Muscle of back (tissue), 3 donors: ENCODE measurements at regions not wholly inside any gene's neighbourhood (a gene's known extent, or its start where the extent isn't known, plus 50 kb on each side); places are given as distances from the start of the nearest gene placed in this dataset.
"Not testable (repeated sequence)": the region's sequence is repeated elsewhere in the genome, so short reads cannot be mapped to it uniquely, and the experiment has no call there.

Experiments
- DNase-seq, 3 donors: peaks; one replicate each; pipeline versions ENCODE4 v3.0.0 to v3.0.0-alpha.2; 2013

GRCh38 chr6:115811541-115811940 lies 249.2 kb downstream of the FRK start:
- DNase-seq, result no peak

GRCh38 chr6:115798229-115798628 lies 262.5 kb downstream of the FRK start:
- no peak for DNase-seq

DNA sequence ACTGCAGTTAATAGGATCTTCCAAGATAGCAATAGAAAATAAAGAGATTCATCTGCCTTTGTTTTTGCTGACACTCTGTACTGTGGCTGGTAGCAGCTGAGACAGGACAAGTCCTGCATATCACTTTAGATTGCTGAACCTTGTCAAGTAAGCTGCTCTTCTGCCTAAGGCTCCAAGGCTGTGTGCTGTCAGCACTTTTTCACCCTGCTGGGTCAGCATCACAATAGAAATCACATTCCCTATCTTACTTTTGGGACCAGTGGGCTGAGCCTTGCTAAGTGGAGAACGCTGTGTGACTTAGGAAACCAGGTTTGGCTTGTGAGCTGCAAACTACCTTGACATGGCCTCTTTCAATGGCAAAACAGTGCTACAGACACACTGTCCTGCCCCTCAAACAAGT lies 263.9 kb downstream of the FRK start:
- DNase-seq, result no peak

DNA sequence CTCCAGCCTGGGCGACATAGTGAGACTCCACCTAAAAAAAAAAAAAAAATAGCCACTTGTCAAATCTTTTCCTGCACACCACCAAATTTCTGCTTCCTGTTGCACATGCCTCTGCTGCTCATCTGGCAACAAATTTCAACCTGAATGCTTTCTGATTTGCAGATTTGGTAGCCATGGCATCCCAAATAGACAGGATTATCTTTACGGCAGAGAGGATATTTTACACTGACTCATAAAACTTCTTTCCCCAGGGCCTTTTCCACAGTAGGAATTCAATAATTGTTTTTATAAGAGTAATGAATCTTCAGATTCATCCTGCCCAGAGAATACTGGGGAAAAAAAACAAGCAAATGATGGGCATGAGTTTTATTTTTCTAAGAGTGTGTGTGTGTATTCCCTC lies 264.6 kb downstream of the FRK start:
- no peak for DNase-seq

- DNase-seq, result peak in 1 of 3 donors; percentile 16
These were observed 277.2 kb downstream of the FRK start for GRCh38 chr6:115783402-115784061.

GRCh38 chr6:115782612-115783011 lies 278.1 kb downstream of the FRK start:
- no peak for DNase-seq

- no peak for DNase-seq
These were observed 286.9 kb downstream of the FRK start for GRCh38 chr6:115773741-115774140.

DNA sequence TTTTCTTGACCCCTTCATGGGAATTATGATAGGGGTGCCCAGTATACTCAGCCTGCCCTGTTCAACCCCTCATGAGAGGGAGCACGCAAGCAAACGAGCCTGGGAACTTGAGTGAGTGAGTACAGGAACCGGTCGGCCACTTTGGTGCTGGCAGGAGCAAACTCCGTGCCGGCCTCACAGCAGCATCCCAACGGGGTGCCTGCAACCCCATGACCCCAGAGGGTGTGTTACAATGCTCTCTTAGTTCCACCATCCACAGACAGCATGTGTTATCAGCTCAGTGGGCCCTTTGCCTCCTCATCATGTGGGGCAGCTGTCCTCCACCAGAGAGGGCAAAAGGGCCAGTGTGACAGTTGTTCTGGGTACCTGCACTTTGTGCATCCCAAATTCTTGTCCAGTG lies 289.8 kb downstream of the FRK start:
- DNase-seq, result no peak

DNA sequence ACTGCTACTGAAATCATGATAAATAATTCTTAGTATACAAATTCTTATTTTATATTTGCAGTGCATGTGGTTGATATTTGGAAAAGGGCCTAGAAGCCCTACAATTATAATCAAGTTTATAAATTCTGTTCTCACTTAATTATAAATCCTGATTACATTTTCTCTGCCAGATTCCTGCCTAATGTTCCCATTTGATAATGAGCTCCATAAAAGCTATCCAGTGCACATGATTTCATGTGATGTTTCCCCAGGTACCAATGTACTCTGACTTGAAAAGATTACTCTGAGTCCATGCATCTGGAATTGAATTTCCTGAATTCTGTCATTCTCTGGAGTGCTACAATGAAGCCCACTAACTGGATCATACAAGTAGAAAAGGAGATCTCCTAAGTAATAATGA lies 292.2 kb downstream of the FRK start:
- DNase-seq, result peak in 1 of 3 donors; percentile 25

DNA sequence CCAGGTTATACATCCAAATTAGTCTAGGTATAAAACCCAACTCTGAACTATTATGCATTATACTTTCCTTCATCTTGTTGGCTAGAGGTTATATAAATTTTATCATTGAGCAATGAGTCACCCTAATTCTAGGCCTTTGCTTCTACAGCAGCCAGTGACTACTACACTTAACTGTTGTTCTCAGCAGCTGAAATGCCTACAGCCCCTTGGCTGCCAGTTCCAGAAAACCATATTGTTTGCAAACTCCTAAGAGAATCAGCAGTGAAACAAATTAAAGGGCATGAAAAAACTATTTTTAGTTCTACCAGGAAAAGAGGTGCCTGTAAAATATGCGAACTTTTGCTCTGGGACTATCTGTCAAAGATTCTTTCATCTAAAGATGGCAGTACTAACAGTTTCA lies 292.8 kb downstream of the FRK start:
- DNase-seq, result peak in 1 of 3 donors; percentile 7

DNA sequence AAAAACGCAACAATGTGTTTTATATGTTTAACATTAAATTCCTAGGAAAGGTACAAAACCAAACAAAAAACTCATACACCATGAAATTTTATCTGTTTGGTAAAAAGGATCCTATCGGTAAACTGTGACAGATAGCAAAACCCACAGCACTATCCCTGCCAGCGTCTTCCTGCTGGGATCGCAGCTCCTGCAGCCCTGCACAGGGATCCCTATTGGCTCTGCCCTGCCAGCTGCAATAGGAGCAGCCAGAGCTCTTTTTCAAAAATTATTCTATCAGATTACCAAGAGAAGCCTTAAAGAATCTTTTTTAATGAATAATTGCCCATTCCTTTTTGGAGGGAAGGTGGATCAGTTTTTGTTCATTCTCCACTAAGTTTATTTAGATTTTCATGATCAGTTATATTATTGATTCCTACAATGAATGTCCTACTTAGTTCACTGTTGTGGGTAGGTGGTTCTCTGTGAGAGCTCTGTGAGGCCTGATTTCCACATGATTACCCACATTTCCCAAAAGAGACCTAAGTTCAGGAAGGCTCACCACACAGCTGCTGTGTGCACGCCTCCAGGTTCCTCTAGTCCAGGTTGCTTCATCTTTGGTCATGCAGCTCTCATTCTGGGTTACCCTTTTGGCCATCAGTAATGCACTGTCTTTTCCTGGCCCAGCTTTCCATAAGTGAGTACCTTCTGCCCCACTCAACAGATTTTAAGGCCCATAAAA lies 293.8 kb downstream of the FRK start:
- no peak for DNase-seq

GRCh38 chr6:115765966-115766365 lies 294.7 kb downstream of the FRK start:
- no peak for DNase-seq

GRCh38 chr6:115759051-115759450 lies 301.6 kb downstream of the FRK start:
- DNase-seq, result no peak

- no peak for DNase-seq
These were observed 307.2 kb downstream of the FRK start for GRCh38 chr6:115753446-115753845.

DNA sequence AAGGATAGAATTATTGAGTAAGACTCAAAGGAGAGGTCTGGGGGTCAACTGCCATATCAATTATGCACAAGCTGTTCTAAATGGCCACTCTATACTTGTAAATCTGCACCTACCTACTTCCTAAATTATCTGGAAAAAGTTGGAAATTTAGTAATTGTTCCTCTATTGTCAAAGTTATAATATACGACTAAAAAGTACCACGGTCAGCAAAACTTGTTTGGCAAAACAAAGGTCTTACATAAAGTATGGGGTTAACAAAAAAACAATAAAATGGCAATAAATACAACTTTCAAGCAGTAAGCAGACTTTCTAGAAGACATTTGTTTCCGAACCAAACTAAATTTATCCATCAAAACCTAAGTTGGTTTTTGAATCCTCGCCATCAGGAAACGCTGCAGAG lies 309.7 kb downstream of the FRK start:
- DNase-seq, result no peak

DNA sequence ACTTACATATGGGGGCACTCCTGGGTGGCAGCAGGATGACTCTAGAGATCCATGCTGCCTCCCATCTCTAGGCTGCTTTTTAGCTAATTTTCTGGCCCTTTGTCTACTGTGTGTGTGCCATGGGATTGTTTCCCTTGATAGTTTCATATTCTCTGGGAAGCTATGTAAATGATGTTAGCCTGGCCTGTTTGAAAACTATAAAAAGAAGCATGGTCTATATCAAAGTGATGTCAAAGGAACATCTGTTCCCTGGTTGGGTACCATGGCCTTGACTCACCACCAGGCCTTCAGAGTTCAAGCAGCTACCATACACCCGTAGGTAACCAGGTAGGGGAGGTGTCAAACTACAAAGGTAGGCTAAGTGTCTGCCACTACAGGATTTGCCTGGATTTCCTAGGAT lies 310.4 kb downstream of the FRK start:
- DNase-seq, result no peak

- DNase-seq, result no peak
These were observed 313.0 kb downstream of the FRK start for GRCh38 chr6:115747719-115748118.

DNA sequence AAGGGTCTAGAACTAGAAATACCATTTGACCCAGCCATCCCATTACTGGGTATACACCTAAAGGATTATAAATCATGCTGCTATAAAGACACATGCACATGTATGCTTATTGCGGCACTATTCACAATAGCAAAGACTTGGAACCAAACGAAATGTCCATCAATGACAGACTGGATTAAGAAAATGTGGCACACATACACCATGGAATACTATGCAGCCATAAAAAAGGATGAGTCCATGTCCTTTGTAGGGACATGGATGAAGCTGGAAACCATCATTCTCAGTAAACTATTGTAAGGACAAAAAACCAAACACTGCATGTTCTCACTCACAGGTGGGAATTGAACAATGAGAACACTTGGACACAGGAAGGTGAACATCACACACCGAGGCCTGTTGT lies 314.1 kb downstream of the FRK start:
- DNase-seq, result not testable (repeated sequence)

DNA sequence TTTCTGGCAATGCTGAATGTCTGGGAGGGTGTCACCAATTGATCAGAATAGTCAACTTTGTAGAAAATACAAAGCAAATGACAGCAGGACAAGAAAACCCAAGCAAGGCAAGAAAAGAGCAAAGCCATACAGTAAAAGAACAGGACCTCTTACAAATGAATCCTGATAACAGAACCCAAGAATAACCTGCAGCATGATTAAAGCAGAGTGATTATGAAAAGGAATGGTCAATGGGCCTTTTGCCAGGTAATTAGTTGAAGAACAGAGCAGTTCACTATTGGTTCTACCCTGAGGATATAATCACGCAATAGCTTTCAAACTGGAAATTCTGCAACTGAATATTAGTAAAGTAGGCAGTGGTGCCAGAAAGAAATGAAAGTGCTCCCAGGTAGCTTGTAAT lies 319.8 kb downstream of the FRK start:
- no peak for DNase-seq

DNA sequence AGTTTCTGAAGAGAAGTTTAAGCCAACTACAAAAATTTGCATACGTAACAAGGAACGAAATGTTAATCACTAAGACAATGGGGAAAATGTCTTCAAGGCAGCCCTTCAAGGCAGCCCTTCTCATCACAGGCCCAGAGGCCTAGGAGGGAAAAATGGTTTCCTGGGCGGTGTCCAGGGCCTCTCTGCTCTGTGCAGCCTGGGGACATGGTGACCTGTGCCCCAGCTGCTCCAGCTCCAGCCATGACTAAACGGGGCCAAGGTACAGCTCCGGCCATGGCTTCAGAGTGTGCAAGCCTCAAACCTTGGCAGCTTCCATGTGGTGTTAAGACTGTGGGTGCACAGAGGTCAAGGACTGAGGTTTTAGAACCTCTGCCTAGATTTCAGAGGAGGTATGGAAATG lies 325.1 kb downstream of the FRK start:
- no peak for DNase-seq

GRCh38 chr6:115733426-115733825 lies 327.3 kb downstream of the FRK start:
- no peak for DNase-seq

DNA sequence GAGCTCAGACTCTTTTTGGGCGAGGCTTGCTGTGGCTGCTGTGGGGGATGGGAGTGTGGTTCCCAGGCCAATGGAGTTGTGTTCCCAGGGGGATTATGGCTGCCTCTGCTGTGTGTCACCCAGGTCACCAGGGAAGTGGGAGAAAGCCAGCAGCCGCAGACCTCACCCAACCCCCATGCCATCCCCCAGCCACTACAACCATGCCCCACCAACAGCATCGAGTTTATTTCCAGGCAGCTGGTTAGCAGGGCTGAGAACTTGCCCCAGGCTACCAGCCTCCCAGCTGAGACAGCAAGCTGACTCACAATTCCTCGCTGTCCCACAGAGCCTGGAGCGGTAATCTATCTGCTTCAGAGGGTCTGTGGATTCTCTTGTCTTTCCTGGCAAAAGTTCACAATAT lies 331.7 kb downstream of the FRK start:
- DNase-seq, result no peak

- DNase-seq, result no peak
These were observed 332.5 kb downstream of the FRK start for GRCh38 chr6:115728171-115728570.

DNA sequence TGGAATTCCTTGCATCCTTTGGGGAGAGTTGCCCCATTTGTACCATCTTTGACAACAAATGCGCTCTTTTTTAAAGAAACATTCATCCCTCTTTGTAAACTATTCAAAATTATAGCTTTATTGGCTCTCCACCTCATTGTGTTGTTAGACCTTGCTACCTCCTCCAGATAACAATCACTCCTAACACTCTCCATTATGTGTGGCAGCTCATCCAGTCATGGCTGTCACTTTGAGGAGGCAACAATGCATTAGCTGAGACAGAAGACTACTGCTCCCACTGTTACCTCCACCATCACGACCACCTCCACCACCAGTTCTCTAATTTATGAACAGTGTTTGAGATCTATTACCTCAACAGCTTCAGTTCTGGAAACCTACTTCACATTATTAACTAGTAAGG lies 339.1 kb downstream of the FRK start:
- DNase-seq, result no peak
